DND-41 (cell line): ENCODE measurements at regions not wholly inside any gene's neighbourhood (a gene's known extent, or its start where the extent isn't known, plus 50 kb on each side); places are given as distances from the start of the nearest gene placed in this dataset.

ENCODE experiments used
- EZH2 ChIP-seq: IDR thresholded peaks from 3 replicates; pipeline ENCODE4 v1.6.1; 2012; ENCODE audit warnings: borderline replicate concordance, low read depth, mild to moderate bottlenecking, moderate library complexity, low read length, inconsistent platforms; ENCODE audit not compliant: severe bottlenecking
- TF ChIP-seq, protein P1 (sequence below): IDR thresholded peaks from 2 replicates; pipeline ENCODE4 v1.5.1; 2012; ENCODE audit warnings: borderline replicate concordance, low read length, moderate library complexity, mild to moderate bottlenecking; ENCODE audit not compliant: poor library complexity, severe bottlenecking; ENCODE audit errors: extremely low read depth

DNA sequence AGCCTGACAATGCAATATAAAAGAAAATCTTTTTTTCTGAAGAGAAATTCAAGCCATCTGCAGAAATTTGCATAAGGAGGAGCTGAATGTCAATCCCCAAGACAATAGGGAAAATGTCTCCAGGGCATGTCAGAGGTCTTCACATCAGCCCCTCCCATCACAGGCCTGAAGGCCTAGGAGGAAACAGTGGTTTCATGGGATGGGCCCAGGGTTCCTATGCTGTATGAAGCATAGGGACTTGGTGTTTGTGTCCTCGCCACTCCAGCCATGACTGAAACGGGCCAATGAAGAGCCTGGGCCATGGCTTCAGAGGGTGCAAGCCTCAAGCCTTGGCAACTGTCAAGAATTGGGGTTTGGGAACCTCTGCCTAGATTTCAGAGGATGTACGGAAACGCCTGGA lies 883.5 kb downstream of the UQCRFS1 start:
- TF ChIP-seq, protein P1, sequence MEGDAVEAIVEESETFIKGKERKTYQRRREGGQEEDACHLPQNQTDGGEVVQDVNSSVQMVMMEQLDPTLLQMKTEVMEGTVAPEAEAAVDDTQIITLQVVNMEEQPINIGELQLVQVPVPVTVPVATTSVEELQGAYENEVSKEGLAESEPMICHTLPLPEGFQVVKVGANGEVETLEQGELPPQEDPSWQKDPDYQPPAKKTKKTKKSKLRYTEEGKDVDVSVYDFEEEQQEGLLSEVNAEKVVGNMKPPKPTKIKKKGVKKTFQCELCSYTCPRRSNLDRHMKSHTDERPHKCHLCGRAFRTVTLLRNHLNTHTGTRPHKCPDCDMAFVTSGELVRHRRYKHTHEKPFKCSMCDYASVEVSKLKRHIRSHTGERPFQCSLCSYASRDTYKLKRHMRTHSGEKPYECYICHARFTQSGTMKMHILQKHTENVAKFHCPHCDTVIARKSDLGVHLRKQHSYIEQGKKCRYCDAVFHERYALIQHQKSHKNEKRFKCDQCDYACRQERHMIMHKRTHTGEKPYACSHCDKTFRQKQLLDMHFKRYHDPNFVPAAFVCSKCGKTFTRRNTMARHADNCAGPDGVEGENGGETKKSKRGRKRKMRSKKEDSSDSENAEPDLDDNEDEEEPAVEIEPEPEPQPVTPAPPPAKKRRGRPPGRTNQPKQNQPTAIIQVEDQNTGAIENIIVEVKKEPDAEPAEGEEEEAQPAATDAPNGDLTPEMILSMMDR, result no peak
- no peak for TF ChIP-seq EZH2
